Activated T-helper 1 cell treated with Interleukin-2 at 50 U/mL for 16 hours (primary cell): ENCODE measurements at regions not wholly inside any gene's neighbourhood (a gene's known extent, or its start where the extent isn't known, plus 50 kb on each side); places are given as distances from the start of the nearest gene placed in this dataset.
"Not testable (repeated sequence)": the region's sequence is repeated elsewhere in the genome, so short reads cannot be mapped to it uniquely, and the experiment has no call there.

Source experiments
- DNase-seq: peaks from one replicate; pipeline ENCODE4 v3.0.0-alpha.2; 2020; ENCODE audit warnings: low read depth

GRCh38 chr18:66867653-66868052 is 263.8 kb upstream of the CDH19 start:
- DNase-seq = no peak

GRCh38 chr18:66866427-66866940 is 262.6 kb upstream of the CDH19 start:
- DNase-seq = not testable (repeated sequence)

GRCh38 chr18:66838340-66838987 is 234.6 kb upstream of the CDH19 start:
- no peak for DNase-seq

GRCh38 chr18:66833646-66834045 is 229.8 kb upstream of the CDH19 start:
- no peak for DNase-seq

GRCh38 chr18:66826211-66826610 is 222.3 kb upstream of the CDH19 start:
- DNase-seq = no peak

- no peak for DNase-seq
Observed at GRCh38 chr18:66825347-66825746, 221.5 kb upstream of the CDH19 start.

- no peak for DNase-seq
Observed at GRCh38 chr18:66819235-66819634, 215.3 kb upstream of the CDH19 start.

GRCh38 chr18:66813138-66813537 is 209.2 kb upstream of the CDH19 start:
- no peak for DNase-seq

- no peak for DNase-seq
Observed at GRCh38 chr18:66795051-66795450, 191.2 kb upstream of the CDH19 start.

- DNase-seq = no peak
Observed at GRCh38 chr18:66792466-66792865, 188.6 kb upstream of the CDH19 start.

- DNase-seq = no peak
Observed at GRCh38 chr18:66780609-66781008, 176.7 kb upstream of the CDH19 start.

- no peak for DNase-seq
Observed at GRCh38 chr18:66778048-66778447, 174.2 kb upstream of the CDH19 start.

GRCh38 chr18:66769375-66769774 is 165.5 kb upstream of the CDH19 start:
- DNase-seq = no peak

GRCh38 chr18:66764230-66764629 is 160.3 kb upstream of the CDH19 start:
- no peak for DNase-seq

GRCh38 chr18:66761166-66761565 is 157.3 kb upstream of the CDH19 start:
- DNase-seq = no peak

GRCh38 chr18:66760559-66760958 is 156.7 kb upstream of the CDH19 start:
- DNase-seq = no peak

GRCh38 chr18:66759050-66759828 is 155.3 kb upstream of the CDH19 start:
- DNase-seq = no peak

GRCh38 chr18:66757946-66758345 is 154.1 kb upstream of the CDH19 start:
- DNase-seq = no peak

GRCh38 chr18:66754335-66754734 is 150.4 kb upstream of the CDH19 start:
- no peak for DNase-seq

GRCh38 chr18:66752733-66753132 is 148.8 kb upstream of the CDH19 start:
- no peak for DNase-seq

GRCh38 chr18:66749481-66750035 is 145.7 kb upstream of the CDH19 start:
- no peak for DNase-seq

GRCh38 chr18:66749030-66749429 is 145.1 kb upstream of the CDH19 start:
- no peak for DNase-seq

- DNase-seq = no peak
Observed at GRCh38 chr18:66742832-66743231, 138.9 kb upstream of the CDH19 start.
